Keratinocyte (primary cell): ENCODE measurements at regions not wholly inside any gene's neighbourhood (a gene's known extent, or its start where the extent isn't known, plus 50 kb on each side); places are given as distances from the start of the nearest gene placed in this dataset.

Experiments used
- DNase-seq: peaks from one replicate; pipeline ENCODE4 v3.0.0-alpha.2; 2011; ENCODE audit warnings: low read depth, missing footprints, low spot score
- FAIRE-seq: peaks from 2 replicates; lab custom pipeline; 2011; peaks lifted over from hg19 to GRCh38; lab: Jason Lieb, UNC
- H2AFZ ChIP-seq: 2 replicates; pipeline ENCODE4 v1.6.0; 2012; ENCODE audit warnings: low read length, control low read depth, inconsistent platforms; ENCODE audit not compliant: control insufficient read depth
- H3K27ac ChIP-seq: 2 replicates; pipeline ENCODE4 v1.5.1; 2011; ENCODE audit warnings: low read length; ENCODE audit not compliant: control insufficient read depth, insufficient read depth
- H3K27me3 ChIP-seq: 3 replicates; pipeline ENCODE4 v1.6.0; 2011; ENCODE audit warnings: low read length; ENCODE audit not compliant: control insufficient read depth, insufficient read depth; ENCODE audit errors: extremely low read depth
- H3K36me3 ChIP-seq, 2 experiments: 2 replicates in 1 of 2; 3 replicates in 1 of 2; pipeline ENCODE4 v1.5.1; 2011; ENCODE audit warnings: low read length in 2 of 2, mild to moderate bottlenecking in 1 of 2; ENCODE audit not compliant: control insufficient read depth in 2 of 2, insufficient read depth in 2 of 2; ENCODE audit errors: extremely low read depth in 1 of 2
- H3K4me1 ChIP-seq: 3 replicates; pipeline ENCODE4 v1.5.1; 2011; ENCODE audit warnings: low read length; ENCODE audit not compliant: control insufficient read depth, insufficient read depth; ENCODE audit errors: extremely low read depth
- H3K4me2 ChIP-seq: 3 replicates; pipeline ENCODE4 v1.6.0; 2011; ENCODE audit warnings: low read depth, low read length; ENCODE audit not compliant: control insufficient read depth, insufficient read depth; ENCODE audit errors: extremely low read depth
- H3K4me3 ChIP-seq, 3 experiments: fragments of 200-600 bp in 1 of 3; sonication (generic) in 1 of 3; 2 replicates in 2 of 3; 3 replicates in 1 of 3; pipeline ENCODE4 v1.5.1; 2011 to 2016; ENCODE audit warnings: low read length in 3 of 3, mild to moderate bottlenecking in 3 of 3, control low read depth in 2 of 3, inconsistent platforms in 1 of 3, low read depth in 1 of 3, mixed read lengths in 1 of 3, mixed run types in 1 of 3, moderate library complexity in 1 of 3; ENCODE audit not compliant: control insufficient read depth in 2 of 3, insufficient read depth in 2 of 3; ENCODE audit errors: extremely low read depth in 1 of 3
- H3K79me2 ChIP-seq: 2 replicates; pipeline ENCODE4 v1.6.0; 2012; ENCODE audit warnings: low read length; ENCODE audit not compliant: control insufficient read depth, insufficient read depth
- H3K9ac ChIP-seq: 3 replicates; pipeline ENCODE4 v1.6.0; 2011; ENCODE audit warnings: low read length; ENCODE audit not compliant: control insufficient read depth, insufficient read depth; ENCODE audit errors: extremely low read depth
- H3K9me1 ChIP-seq: 3 replicates; pipeline ENCODE4 v1.6.0; 2011; ENCODE audit warnings: low read length; ENCODE audit not compliant: control insufficient read depth, insufficient read depth; ENCODE audit errors: extremely low read depth
- H3K9me3 ChIP-seq: 2 replicates; pipeline ENCODE4 v1.5.1; 2012; ENCODE audit warnings: low read depth, low read length; ENCODE audit not compliant: control insufficient read depth
- H4K20me1 ChIP-seq: 3 replicates; pipeline ENCODE4 v1.6.0; 2011; ENCODE audit warnings: low read length; ENCODE audit not compliant: control insufficient read depth, insufficient read depth; ENCODE audit errors: extremely low read depth
- CTCF ChIP-seq, 3 experiments: IDR thresholded peaks in 1 of 3; conservative IDR thresholded peaks in 1 of 3; optimal IDR thresholded peaks in 1 of 3; 2 replicates in 2 of 3; 3 replicates in 1 of 3; pipeline versions ENCODE3 to v1.5.1; 2011; ENCODE audit warnings: low read length in 3 of 3, mild to moderate bottlenecking in 3 of 3, moderate library complexity in 2 of 3, control low read depth in 1 of 3, inconsistent platforms in 1 of 3; ENCODE audit not compliant: insufficient read depth in 2 of 3; ENCODE audit errors: extremely low read depth in 1 of 3
- EZH2 ChIP-seq: IDR thresholded peaks from one replicate; pipeline ENCODE4 v1.6.1; 2012; ENCODE audit warnings: inconsistent platforms, mild to moderate bottlenecking, low read length, moderate library complexity
- dilution Hi-C: fragments of 300-500 bp; cut with MboI; formaldehyde crosslinking; loops from one replicate; pipeline ENCODE4 v1.7.0; 2020; ENCODE audit warnings: low sequenced_read_pairs; ENCODE audit not compliant: extremely low pct_ligation_motif_present

GRCh38 chr14:76687611-76688382, 73.5 kb upstream of the VASH1 start:
- no peak overlapping the region for H3K27ac ChIP-seq
- H4K20me1 ChIP-seq: no peaks in the 10 kb centered on the region
- H3K9me1 ChIP-seq: no peaks in the 10 kb centered on the region
- H3K9ac ChIP-seq: no peak overlapping the region
- no peaks in the 10 kb centered on the region for H3K4me1 ChIP-seq
- no peak overlapping the region for H3K4me3 ChIP-seq
- H3K9me3 ChIP-seq: peaks cover 7% of the 10 kb centered on the region
- TF ChIP-seq CTCF (optimal IDR thresholded peaks at IDR 0.05 in 1 of 3, IDR thresholded peaks at IDR 0.05 in 1 of 3, conservative IDR thresholded peaks at IDR 0.05 in 1 of 3; ENCODE audit: extremely low read depth in 1 of 3, insufficient read depth in 2 of 3, low read length in 3 of 3): no peak
- no peak for TF ChIP-seq EZH2
- no peak for DNase-seq
- H3K27me3 ChIP-seq: no peaks in the 10 kb centered on the region
- dilution Hi-C loops: no loop called here
- no peak overlapping the region for H3K4me2 ChIP-seq
- no peaks in the 10 kb centered on the region for H3K79me2 ChIP-seq
- no peak for FAIRE-seq
- H2AFZ ChIP-seq: no peak overlapping the region
- no peaks in the 10 kb centered on the region for H3K36me3 ChIP-seq

- DNase-seq (no peak), FAIRE-seq (no peak)
Observed at GRCh38 chr14:76688383-76688671, 72.9 kb upstream of the VASH1 start.

More at GRCh38 chr14:76688383-76688671, 72.9 kb upstream of the VASH1 start:
- H3K9me3 ChIP-seq: peaks cover 6% of the 10 kb centered on the region
- TF ChIP-seq CTCF (optimal IDR thresholded peaks at IDR 0.05 in 1 of 3, IDR thresholded peaks at IDR 0.05 in 1 of 3, conservative IDR thresholded peaks at IDR 0.05 in 1 of 3; ENCODE audit: extremely low read depth in 1 of 3, insufficient read depth in 2 of 3, low read length in 3 of 3) (no peak), EZH2 (no peak)
- dilution Hi-C loops: no loop called here
- H3K4me2 ChIP-seq: no peak overlapping the region
- H3K4me3 ChIP-seq: no peak overlapping the region
- no peak overlapping the region for H2AFZ ChIP-seq
- H3K9me1 ChIP-seq: no peaks in the 10 kb centered on the region
- no peaks in the 10 kb centered on the region for H3K79me2 ChIP-seq
- H3K27ac ChIP-seq: no peak overlapping the region
- H3K9ac ChIP-seq: no peak overlapping the region
- no peaks in the 10 kb centered on the region for H3K4me1 ChIP-seq
- H3K27me3 ChIP-seq: no peaks in the 10 kb centered on the region
- H3K36me3 ChIP-seq: no peaks in the 10 kb centered on the region
- no peaks in the 10 kb centered on the region for H4K20me1 ChIP-seq
